KMS-11 (cell line): ENCODE measurements at regions not wholly inside any gene's neighbourhood (a gene's known extent, or its start where the extent isn't known, plus 50 kb on each side); places are given as distances from the start of the nearest gene placed in this dataset.
"Not testable (repeated sequence)": the region's sequence is repeated elsewhere in the genome, so short reads cannot be mapped to it uniquely, and the experiment has no call there.

Experiments used
- H2AFZ ChIP-seq: fragments of 200-600 bp; sonication (generic); 2 replicates; pipeline ENCODE4 v1.6.1; 2016; ENCODE audit warnings: antibody characterized with exemption, mixed run types, low read depth
- H3K27ac ChIP-seq: fragments of 200-600 bp; sonication (generic); 2 replicates; pipeline ENCODE4 v1.6.1; 2016; ENCODE audit warnings: mild to moderate bottlenecking, mixed run types
- H3K27me3 ChIP-seq: fragments of 200-600 bp; sonication (generic); 2 replicates; pipeline ENCODE4 v1.6.1; 2017; ENCODE audit warnings: mild to moderate bottlenecking, low read depth, mixed run types, moderate library complexity; ENCODE audit not compliant: insufficient read depth
- H3K36me3 ChIP-seq: fragments of 200-600 bp; sonication (generic); 2 replicates; pipeline ENCODE4 v1.6.1; 2017; ENCODE audit warnings: mild to moderate bottlenecking, mixed run types; ENCODE audit not compliant: insufficient read depth
- H3K4me1 ChIP-seq: fragments of 200-600 bp; sonication (generic); 2 replicates; pipeline ENCODE4 v1.6.1; 2016; ENCODE audit warnings: mild to moderate bottlenecking, low read depth, mixed run types; ENCODE audit not compliant: poor library complexity, severe bottlenecking
- H3K4me2 ChIP-seq: fragments of 200-600 bp; sonication (generic); 2 replicates; pipeline ENCODE4 v1.7.0; 2016; ENCODE audit warnings: mild to moderate bottlenecking, mixed run types
- H3K4me3 ChIP-seq: fragments of 200-600 bp; sonication (generic); IDR thresholded peaks from 2 replicates; pipeline ENCODE4 v1.6.1; 2017; ENCODE audit warnings: low read depth, low read length, mixed read lengths; ENCODE audit not compliant: insufficient read depth
- H3K79me2 ChIP-seq: fragments of 200-600 bp; sonication (generic); 2 replicates; pipeline ENCODE4 v1.6.1; 2016; ENCODE audit warnings: low read depth, mixed run types; ENCODE audit not compliant: insufficient read depth
- H3K9ac ChIP-seq: fragments of 200-600 bp; sonication (generic); 2 replicates; pipeline ENCODE4 v1.6.1; 2016; ENCODE audit warnings: mild to moderate bottlenecking, mixed run types
- H4K20me1 ChIP-seq: fragments of 200-600 bp; sonication (generic); 2 replicates; pipeline ENCODE4 v1.6.1; 2016; ENCODE audit warnings: mild to moderate bottlenecking, mixed run types; ENCODE audit not compliant: insufficient read depth
- TF ChIP-seq, protein P1 (sequence below): fragments of 200-600 bp; sonication (generic); conservative IDR thresholded peaks from 2 replicates; pipeline ENCODE4 v1.6.1; 2017; ENCODE audit warnings: low read depth, mild to moderate bottlenecking, antibody characterized with exemption, low read length, moderate library complexity, mixed read lengths

DNA sequence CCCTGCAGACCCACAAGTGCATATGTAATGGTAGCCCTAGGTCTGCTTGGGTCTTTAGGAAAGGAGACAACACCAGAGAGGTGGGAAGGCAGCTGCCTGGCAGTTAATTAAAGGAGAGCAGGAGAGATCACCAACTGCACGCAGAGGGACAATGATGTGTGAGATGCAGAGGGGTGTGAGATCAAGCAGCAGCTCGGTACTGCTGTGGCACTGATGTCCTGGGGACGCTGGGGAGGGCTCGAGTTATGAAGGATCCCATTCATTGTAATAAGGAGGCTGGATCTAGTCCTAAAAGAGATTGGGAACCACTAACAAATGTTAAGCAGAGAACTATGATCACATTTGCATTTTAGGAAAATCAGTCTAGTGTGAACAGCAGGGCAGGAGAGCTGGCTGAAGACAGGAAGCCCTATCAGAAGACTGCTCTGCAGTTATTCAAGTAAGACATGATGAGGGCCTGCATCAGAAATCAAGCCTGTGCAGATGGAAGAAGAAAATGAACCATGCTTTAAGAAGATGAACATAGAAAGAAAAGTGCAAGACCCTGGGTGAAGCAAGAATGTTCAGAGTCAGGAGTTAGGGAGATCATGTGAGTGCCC, 80.4 kb downstream of the DLEU7 start:
- Histone ChIP-seq H4K20me1 (no peaks in the 10 kb centered on the region), H3K4me3 (no peak overlapping the region), H3K27ac (no peak overlapping the region), H3K4me1 (peaks cover 7% of the 10 kb centered on the region), H3K4me2 (no peak overlapping the region), H3K27me3 (no peaks in the 10 kb centered on the region), H3K79me2 (no peaks in the 10 kb centered on the region), H2AFZ (no peak overlapping the region), H3K9ac (no peak overlapping the region), H3K36me3 (no peaks in the 10 kb centered on the region)
- TF ChIP-seq, protein P1, sequence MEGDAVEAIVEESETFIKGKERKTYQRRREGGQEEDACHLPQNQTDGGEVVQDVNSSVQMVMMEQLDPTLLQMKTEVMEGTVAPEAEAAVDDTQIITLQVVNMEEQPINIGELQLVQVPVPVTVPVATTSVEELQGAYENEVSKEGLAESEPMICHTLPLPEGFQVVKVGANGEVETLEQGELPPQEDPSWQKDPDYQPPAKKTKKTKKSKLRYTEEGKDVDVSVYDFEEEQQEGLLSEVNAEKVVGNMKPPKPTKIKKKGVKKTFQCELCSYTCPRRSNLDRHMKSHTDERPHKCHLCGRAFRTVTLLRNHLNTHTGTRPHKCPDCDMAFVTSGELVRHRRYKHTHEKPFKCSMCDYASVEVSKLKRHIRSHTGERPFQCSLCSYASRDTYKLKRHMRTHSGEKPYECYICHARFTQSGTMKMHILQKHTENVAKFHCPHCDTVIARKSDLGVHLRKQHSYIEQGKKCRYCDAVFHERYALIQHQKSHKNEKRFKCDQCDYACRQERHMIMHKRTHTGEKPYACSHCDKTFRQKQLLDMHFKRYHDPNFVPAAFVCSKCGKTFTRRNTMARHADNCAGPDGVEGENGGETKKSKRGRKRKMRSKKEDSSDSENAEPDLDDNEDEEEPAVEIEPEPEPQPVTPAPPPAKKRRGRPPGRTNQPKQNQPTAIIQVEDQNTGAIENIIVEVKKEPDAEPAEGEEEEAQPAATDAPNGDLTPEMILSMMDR = no peak

DNA sequence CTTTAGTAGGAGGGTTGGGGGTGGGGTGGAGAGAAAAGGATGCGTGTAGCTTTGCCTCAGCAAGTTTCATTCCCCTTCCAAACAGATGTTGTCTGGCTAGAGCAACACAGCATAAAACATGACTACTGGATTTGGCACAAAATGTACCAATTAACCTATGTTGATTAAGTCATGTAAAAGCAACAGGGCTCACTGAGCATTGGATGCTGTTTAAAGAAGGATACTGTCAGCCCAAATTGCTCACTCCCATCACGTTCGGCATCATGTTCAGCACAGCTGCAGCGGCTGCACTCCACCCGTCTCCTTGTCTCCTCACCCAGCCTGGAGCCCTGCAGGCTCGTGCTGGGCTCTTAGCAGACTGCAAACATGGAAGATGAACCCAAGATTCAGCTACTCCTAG, 77.5 kb downstream of the DLEU7 start:
- Histone ChIP-seq H3K4me3 (no peak overlapping the region), H2AFZ (no peak overlapping the region), H3K4me1 (peaks cover 7% of the 10 kb centered on the region), H3K27me3 (no peaks in the 10 kb centered on the region), H3K27ac (no peak overlapping the region), H3K4me2 (no peak overlapping the region), H3K9ac (no peak overlapping the region), H3K79me2 (no peaks in the 10 kb centered on the region), H3K36me3 (no peaks in the 10 kb centered on the region), H4K20me1 (no peaks in the 10 kb centered on the region)
- TF ChIP-seq, protein P1 = no peak

DNA sequence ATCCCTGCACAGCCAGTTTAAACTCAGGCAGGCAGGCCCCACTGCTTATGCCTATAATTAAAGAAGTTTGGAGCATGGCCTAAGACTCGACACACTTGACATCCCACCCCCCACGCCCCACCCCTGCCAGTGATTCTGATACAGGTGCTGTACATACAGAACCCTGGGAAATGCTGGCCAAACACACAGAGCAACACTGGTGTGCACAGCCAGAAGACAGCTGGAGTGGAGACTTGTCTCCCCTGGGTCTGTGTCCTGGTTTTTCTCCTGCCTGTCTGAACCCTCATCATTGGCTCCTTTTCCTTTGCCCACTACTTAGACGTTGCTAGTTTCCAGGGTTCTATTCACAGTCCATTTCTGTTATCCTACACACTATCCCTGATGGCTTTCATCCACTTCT, 76.8 kb downstream of the DLEU7 start:
- no peaks in the 10 kb centered on the region for H3K27me3 ChIP-seq
- no peak overlapping the region for H3K9ac ChIP-seq
- no peak overlapping the region for H3K4me3 ChIP-seq
- no peaks in the 10 kb centered on the region for H3K79me2 ChIP-seq
- no peaks in the 10 kb centered on the region for H4K20me1 ChIP-seq
- no peak overlapping the region for H2AFZ ChIP-seq
- no peaks in the 10 kb centered on the region for H3K36me3 ChIP-seq
- no peak overlapping the region for H3K4me2 ChIP-seq
- TF ChIP-seq, protein P1 = no peak
- H3K4me1 ChIP-seq = peaks cover 7% of the 10 kb centered on the region
- no peak overlapping the region for H3K27ac ChIP-seq

DNA sequence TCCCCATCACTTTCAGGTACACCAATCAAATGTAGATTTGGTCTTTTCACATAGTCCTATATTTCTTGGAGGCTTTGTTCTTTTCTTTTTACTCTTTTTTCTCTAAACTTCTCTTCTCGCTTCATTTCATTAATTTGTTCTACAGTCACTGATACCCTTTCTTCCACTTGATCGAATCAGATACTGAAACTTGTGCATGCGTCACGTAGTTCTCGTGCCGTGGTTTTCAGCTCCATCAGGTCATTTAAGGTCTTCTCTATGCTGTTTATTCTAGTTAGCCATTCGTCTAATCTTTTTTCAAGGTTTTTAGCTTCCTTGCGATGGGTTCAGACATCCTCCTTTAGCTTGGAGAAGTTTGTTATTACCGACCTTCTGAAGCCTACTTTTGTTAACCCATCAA, 70.6 kb downstream of the DLEU7 start:
- H3K36me3 ChIP-seq, H3K4me1 ChIP-seq, H3K79me2 ChIP-seq, H2AFZ ChIP-seq, H3K4me3 ChIP-seq, H3K4me2 ChIP-seq, H3K27me3 ChIP-seq, H3K27ac ChIP-seq, H3K9ac ChIP-seq, H4K20me1 ChIP-seq: not testable (repeated sequence)
